ENCODE measurements at regions not wholly inside any gene's neighbourhood (a gene's known extent, or its start where the extent isn't known, plus 50 kb on each side); places are given as distances from the start of the nearest gene placed in this dataset.

DNA sequence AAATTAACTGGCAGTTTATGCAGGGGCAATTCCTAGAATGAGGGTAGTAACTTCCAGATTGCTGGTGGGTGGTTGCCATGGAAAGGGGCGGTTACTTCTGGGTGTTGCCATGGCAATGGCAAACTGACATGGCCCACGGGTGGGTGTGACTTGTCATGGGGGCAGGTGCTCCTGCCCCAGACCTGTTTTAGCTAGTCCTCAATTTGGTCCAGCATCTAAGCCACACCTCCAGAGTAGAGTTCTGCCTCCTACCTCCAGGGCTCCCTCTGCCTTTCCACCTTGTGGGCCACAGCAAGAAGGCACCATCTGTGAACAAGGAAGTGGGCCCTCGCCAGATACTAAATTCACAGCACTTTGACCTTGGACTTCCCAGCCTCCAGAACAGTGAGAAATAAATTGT is 148.7 kb downstream of the TFCP2L1 start:
- Histone ChIP-seq H3K4me3 (replicated peaks in 1 of 3; ENCODE audit: insufficient read depth in 1 of 3, low read depth in 2 of 3, low read length in 3 of 3) (no peak overlapping the region), H3K79me2 (ENCODE audit: insufficient read depth, low read length) (no peaks in the 10 kb centered on the region), H3K9me3 (ENCODE audit: low read length) (no peaks in the 10 kb centered on the region), H3K27me3 (ENCODE audit: control insufficient read depth in 1 of 2, insufficient read depth in 2 of 2, low read length in 2 of 2) (peaks cover 0 to 16% of the 10 kb centered on the region in 2 experiments; a peak in 3 of 5 replicates), H3K9ac (ENCODE audit: insufficient read depth, low read depth, low read length) (no peak overlapping the region), H3K27ac (ENCODE audit: extremely low read length, insufficient read depth, low read length) (no peak overlapping the region), H3K4me2 (ENCODE audit: low read depth, low read length) (no peak overlapping the region), H3K36me3 (replicated peaks in 1 of 2; ENCODE audit: control insufficient read depth in 1 of 2, insufficient read depth in 2 of 2, low read length in 2 of 2) (no peaks in the 10 kb centered on the region), H4K20me1 (ENCODE audit: insufficient read depth, low read length) (no peaks in the 10 kb centered on the region), H2AFZ (ENCODE audit: low read length) (no peak overlapping the region), H3K4me1 (ENCODE audit: insufficient read depth, low read length) (no peaks in the 10 kb centered on the region)
- in situ Hi-C loops (cut with HindIII; ENCODE audit: extremely low pct_ligation_motif_present, low pct_unique_long_range_greater_than_20kb) (no loop called here), intact Hi-C loops (cut with micrococcal nuclease; ENCODE audit: unreplicated experiment) (no loop called here)
- no peak; the same call in 2 of the 3 replicates for ATAC-seq
- no peak for FAIRE-seq
- CTCF ChIA-PET (ENCODE audit: low intra/inter-chr PET ratio, low total read pairs) = no interaction called here
- BruUV-seq (replicated peaks) = no TSS peak
- no peak for DNase-seq (ENCODE audit: low spot score)
- POLR2A ChIA-PET = no interaction called here
- WGBS (ENCODE audit: low lambda C conversion rate) = 30% methylated on average over 3 of the region's 3 CpGs
- TF ChIP-seq, protein P1, sequence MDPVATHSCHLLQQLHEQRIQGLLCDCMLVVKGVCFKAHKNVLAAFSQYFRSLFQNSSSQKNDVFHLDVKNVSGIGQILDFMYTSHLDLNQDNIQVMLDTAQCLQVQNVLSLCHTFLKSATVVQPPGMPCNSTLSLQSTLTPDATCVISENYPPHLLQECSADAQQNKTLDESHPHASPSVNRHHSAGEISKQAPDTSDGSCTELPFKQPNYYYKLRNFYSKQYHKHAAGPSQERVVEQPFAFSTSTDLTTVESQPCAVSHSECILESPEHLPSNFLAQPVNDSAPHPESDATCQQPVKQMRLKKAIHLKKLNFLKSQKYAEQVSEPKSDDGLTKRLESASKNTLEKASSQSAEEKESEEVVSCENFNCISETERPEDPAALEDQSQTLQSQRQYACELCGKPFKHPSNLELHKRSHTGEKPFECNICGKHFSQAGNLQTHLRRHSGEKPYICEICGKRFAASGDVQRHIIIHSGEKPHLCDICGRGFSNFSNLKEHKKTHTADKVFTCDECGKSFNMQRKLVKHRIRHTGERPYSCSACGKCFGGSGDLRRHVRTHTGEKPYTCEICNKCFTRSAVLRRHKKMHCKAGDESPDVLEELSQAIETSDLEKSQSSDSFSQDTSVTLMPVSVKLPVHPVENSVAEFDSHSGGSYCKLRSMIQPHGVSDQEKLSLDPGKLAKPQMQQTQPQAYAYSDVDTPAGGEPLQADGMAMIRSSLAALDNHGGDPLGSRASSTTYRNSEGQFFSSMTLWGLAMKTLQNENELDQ (CRISPR knock-in tag; IDR thresholded peaks at IDR 0.05; ENCODE audit: borderline replicate concordance) = no peak
- TF ChIP-seq ZSCAN25 (CRISPR knock-in tag; IDR thresholded peaks at IDR 0.05) = no peak
- no peak for TF ChIP-seq ZC3H4 (CRISPR knock-in tag; IDR thresholded peaks at IDR 0.05; ENCODE audit: borderline replicate concordance)
- TF ChIP-seq POLR2AphosphoS2 (IDR thresholded peaks at IDR 0.05; ENCODE audit: low read depth, low read length) = no peak
- no peak for TF ChIP-seq ZNF264 (CRISPR knock-in tag; IDR thresholded peaks at IDR 0.05)
- TF ChIP-seq ZBTB38 (CRISPR knock-in tag; IDR thresholded peaks at IDR 0.05) = no peak
- TF ChIP-seq, protein P2, sequence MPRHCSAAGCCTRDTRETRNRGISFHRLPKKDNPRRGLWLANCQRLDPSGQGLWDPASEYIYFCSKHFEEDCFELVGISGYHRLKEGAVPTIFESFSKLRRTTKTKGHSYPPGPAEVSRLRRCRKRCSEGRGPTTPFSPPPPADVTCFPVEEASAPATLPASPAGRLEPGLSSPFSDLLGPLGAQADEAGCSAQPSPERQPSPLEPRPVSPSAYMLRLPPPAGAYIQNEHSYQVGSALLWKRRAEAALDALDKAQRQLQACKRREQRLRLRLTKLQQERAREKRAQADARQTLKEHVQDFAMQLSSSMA (CRISPR knock-in tag; IDR thresholded peaks at IDR 0.05) = no peak
- no peak for TF ChIP-seq KDM6A (CRISPR knock-in tag; IDR thresholded peaks at IDR 0.05; ENCODE audit: low read depth)
- no peak for TF ChIP-seq ZNF839 (CRISPR knock-in tag; IDR thresholded peaks at IDR 0.05; ENCODE audit: borderline replicate concordance)
- TF ChIP-seq, protein P3, sequence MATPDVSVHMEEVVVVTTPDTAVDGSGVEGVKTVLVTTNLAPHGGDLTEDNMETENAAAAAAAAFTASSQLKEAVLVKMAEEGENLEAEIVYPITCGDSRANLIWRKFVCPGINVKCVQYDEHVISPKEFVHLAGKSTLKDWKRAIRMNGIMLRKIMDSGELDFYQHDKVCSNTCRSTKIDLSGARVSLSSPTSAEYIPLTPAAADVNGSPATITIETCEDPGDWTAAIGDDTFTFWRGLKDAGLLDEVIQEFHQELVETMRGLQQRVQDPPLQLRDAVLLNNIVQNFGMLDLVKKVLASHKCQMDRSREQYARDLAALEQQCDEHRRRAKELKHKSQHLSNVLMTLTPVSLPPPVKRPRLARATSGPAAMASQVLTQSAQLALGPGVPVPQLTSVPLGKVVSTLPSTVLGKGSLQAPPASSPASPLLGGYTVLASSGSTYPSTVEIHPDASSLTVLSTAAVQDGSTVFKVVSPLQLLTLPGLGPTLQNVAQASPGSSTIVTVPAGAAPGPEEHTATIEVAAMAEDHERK (CRISPR knock-in tag; IDR thresholded peaks at IDR 0.05; ENCODE audit: low read depth) = no peak
- TF ChIP-seq, protein P4, sequence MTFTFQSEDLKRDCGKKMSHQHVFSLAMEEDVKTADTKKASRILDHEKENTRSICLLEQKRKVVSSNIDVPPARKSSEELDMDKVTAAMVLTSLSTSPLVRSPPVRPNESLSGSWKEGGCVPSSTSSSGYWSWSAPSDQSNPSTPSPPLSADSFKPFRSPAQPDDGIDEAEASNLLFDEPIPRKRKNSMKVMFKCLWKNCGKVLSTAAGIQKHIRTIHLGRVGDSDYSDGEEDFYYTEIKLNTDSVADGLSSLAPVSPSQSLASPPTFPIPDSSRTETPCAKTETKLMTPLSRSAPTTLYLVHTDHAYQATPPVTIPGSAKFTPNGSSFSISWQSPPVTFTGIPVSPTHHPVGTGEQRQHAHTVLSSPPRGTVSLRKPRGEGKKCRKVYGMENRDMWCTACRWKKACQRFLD (CRISPR knock-in tag; IDR thresholded peaks at IDR 0.05; ENCODE audit: borderline replicate concordance) = no peak
- TF ChIP-seq NR1H2 (CRISPR knock-in tag; IDR thresholded peaks at IDR 0.05; ENCODE audit: borderline replicate concordance, low read depth) = no peak
- no peak for TF ChIP-seq ZNF256 (CRISPR knock-in tag; conservative IDR thresholded peaks at IDR 0.05)
- TF ChIP-seq, protein P5, sequence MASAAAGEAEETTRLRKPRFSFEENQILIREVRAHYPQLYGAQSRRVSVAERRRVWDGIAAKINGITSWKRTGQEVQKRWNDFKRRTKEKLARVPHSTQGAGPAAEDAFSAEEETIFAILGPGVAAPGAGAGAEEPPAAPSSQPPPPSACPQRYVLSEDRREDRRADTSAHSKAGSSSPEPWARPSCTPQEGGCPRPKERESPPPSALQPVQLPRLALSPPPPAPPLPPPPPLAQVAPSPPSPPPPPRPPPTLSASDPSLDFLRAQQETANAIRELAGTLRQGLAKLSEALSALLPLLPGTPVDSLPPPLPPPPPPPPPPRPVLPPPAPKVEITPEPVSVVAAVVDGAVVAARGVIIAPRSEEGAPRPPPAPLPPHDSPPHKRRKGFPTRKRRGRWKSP (CRISPR knock-in tag; IDR thresholded peaks at IDR 0.05) = no peak
- no peak for TF ChIP-seq ZFP36L1 (CRISPR knock-in tag; IDR thresholded peaks at IDR 0.05)

Data from HepG2 (cell line).